GM19035 (cell line): ENCODE measurements at regions not wholly inside any gene's neighbourhood (a gene's known extent, or its start where the extent isn't known, plus 50 kb on each side); places are given as distances from the start of the nearest gene placed in this dataset.

Source experiments
- ATAC-seq: cut with Tn5 transposase; IDR thresholded peaks from one replicate; pipeline ENCODE4 v1.9.1; 2021; ENCODE audit not compliant: unreplicated experiment

GRCh38 chr7:33661430-33662160, 243.7 kb upstream of the BMPER start:
- ATAC-seq: no peak

GRCh38 chr7:33666531-33666930, 238.8 kb upstream of the BMPER start:
- ATAC-seq: no peak

GRCh38 chr7:33667196-33667595, 238.1 kb upstream of the BMPER start:
- ATAC-seq: no peak

GRCh38 chr7:33669251-33669670, 236.1 kb upstream of the BMPER start:
- no peak for ATAC-seq

GRCh38 chr7:33671531-33672262, 233.6 kb upstream of the BMPER start:
- ATAC-seq: no peak

GRCh38 chr7:33673029-33673700, 232.2 kb upstream of the BMPER start:
- no peak for ATAC-seq

GRCh38 chr7:33674804-33675411, 230.4 kb upstream of the BMPER start:
- no peak for ATAC-seq

GRCh38 chr7:33677556-33677955, 227.8 kb upstream of the BMPER start:
- no peak for ATAC-seq

GRCh38 chr7:33678569-33679335, 226.6 kb upstream of the BMPER start:
- ATAC-seq: no peak

- ATAC-seq: no peak
These were observed 224.7 kb upstream of the BMPER start for GRCh38 chr7:33680682-33681081.

GRCh38 chr7:33685503-33685902, 219.8 kb upstream of the BMPER start:
- ATAC-seq: no peak

GRCh38 chr7:33685981-33686683, 219.2 kb upstream of the BMPER start:
- ATAC-seq: no peak

GRCh38 chr7:33687625-33688024, 217.7 kb upstream of the BMPER start:
- ATAC-seq: no peak

- no peak for ATAC-seq
These were observed 214.2 kb upstream of the BMPER start for GRCh38 chr7:33691180-33691579.

- ATAC-seq: no peak
These were observed 212.4 kb upstream of the BMPER start for GRCh38 chr7:33692956-33693355.

- no peak for ATAC-seq
These were observed 211.3 kb upstream of the BMPER start for GRCh38 chr7:33694006-33694405.

GRCh38 chr7:33697616-33698015, 207.7 kb upstream of the BMPER start:
- no peak for ATAC-seq

- no peak for ATAC-seq
These were observed 207.3 kb upstream of the BMPER start for GRCh38 chr7:33698041-33698440.

GRCh38 chr7:33698692-33699128, 206.6 kb upstream of the BMPER start:
- no peak for ATAC-seq
